SK-N-SH (cell line): ENCODE measurements at regions not wholly inside any gene's neighbourhood (a gene's known extent, or its start where the extent isn't known, plus 50 kb on each side); places are given as distances from the start of the nearest gene placed in this dataset.

Source experiments
- CTCF ChIA-PET: fragments of 300-600, 350-600 bp; formaldehyde crosslinking; extraction: SDS; loops from one replicate; lab custom pipeline; 2021; lab: Yijun Ruan, JAX
- POLR2A ChIA-PET: fragments of 350-600 bp; sonication (Branson Sonifier 250); formaldehyde crosslinking; extraction: SDS; loops from one replicate; lab custom pipeline; 2020; ENCODE audit warnings: antibody characterized with exemption, inconsistent platforms; lab: Yijun Ruan, JAX
- DNase-seq: peaks from one replicate; pipeline ENCODE4 v3.0.0; 2012
- H2AFZ ChIP-seq: fragments of 200-600 bp; sonication (generic); 2 replicates; pipeline ENCODE4 v1.8.1; 2016; ENCODE audit warnings: antibody characterized with exemption, mild to moderate bottlenecking, low read depth
- H3F3A ChIP-seq: fragments of 200-600 bp; sonication (generic); replicated peaks from 2 replicates; pipeline ENCODE3; 2016; ENCODE audit warnings: antibody characterized with exemption, mild to moderate bottlenecking; ENCODE audit not compliant: insufficient read depth
- H3K27ac ChIP-seq, 2 experiments: fragments of 200-500 bp in 1 of 2; fragments of 200-600 bp in 1 of 2; sonication (Bioruptor generic) in 1 of 2; sonication (generic), shearing (Covaris generic) in 1 of 2; 2 replicates each; pipeline versions ENCODE4 v1.5.1 to v1.6.1; 2014 to 2016; ENCODE audit warnings: low read depth in 2 of 2, inconsistent platforms in 1 of 2, low read length in 1 of 2, mild to moderate bottlenecking in 1 of 2, mixed read lengths in 1 of 2
- H3K27me3 ChIP-seq: fragments of 200-600 bp; sonication (generic), shearing (Covaris generic); 2 replicates; pipeline ENCODE4 v1.6.1; 2016; ENCODE audit warnings: mixed run types; ENCODE audit not compliant: insufficient read depth
- H3K36me3 ChIP-seq, 2 experiments: fragments of 200-500 bp in 1 of 2; fragments of 200-600 bp in 1 of 2; sonication (Bioruptor generic) in 1 of 2; sonication (generic) in 1 of 2; replicated peaks in 1 of 2; 2 replicates each; pipeline versions ENCODE3 to v1.5.1; 2014 to 2016; ENCODE audit warnings: low read length in 1 of 2, mild to moderate bottlenecking in 1 of 2; ENCODE audit not compliant: insufficient read depth in 2 of 2, control insufficient read depth in 1 of 2
- H3K4me1 ChIP-seq, 2 experiments: fragments of 200-500 bp in 1 of 2; fragments of 200-600 bp in 1 of 2; sonication (Bioruptor generic) in 1 of 2; sonication (generic), shearing (Covaris generic) in 1 of 2; 2 replicates each; pipeline versions ENCODE4 v1.5.1 to v1.6.1; 2014 to 2016; ENCODE audit warnings: low read depth in 1 of 2, low read length in 1 of 2, mixed run types in 1 of 2; ENCODE audit not compliant: insufficient read depth in 2 of 2, control insufficient read depth in 1 of 2
- H3K4me2 ChIP-seq: fragments of 200-600 bp; sonication (generic), shearing (Covaris generic); 2 replicates; pipeline ENCODE4 v1.6.1; 2017; ENCODE audit warnings: mixed run types
- H3K4me3 ChIP-seq, 2 experiments: fragments of 200-500 bp in 1 of 2; fragments of 200-600 bp in 1 of 2; sonication (Bioruptor generic) in 1 of 2; sonication (generic), shearing (Covaris generic) in 1 of 2; 2 replicates each; pipeline versions ENCODE4 v1.5.1 to v1.8.1; 2014 to 2016; ENCODE audit warnings: low read depth in 2 of 2, inconsistent platforms in 1 of 2, low read length in 1 of 2, mild to moderate bottlenecking in 1 of 2, mixed read lengths in 1 of 2, moderate library complexity in 1 of 2
- H3K79me2 ChIP-seq: fragments of 200-600 bp; sonication (generic); 2 replicates; pipeline ENCODE4 v1.8.1; 2017; ENCODE audit warnings: mild to moderate bottlenecking; ENCODE audit not compliant: insufficient read depth
- H3K9ac ChIP-seq: fragments of 200-600 bp; sonication (generic); 2 replicates; pipeline ENCODE4 v1.6.1; 2017; ENCODE audit warnings: mixed run types
- H3K9me2 ChIP-seq: fragments of 200-600 bp; sonication (generic); 2 replicates; pipeline ENCODE4 v1.6.1; 2017; ENCODE audit warnings: mixed run types
- H3K9me3 ChIP-seq: fragments of 200-600 bp; sonication (generic); 2 replicates; pipeline ENCODE4 v1.6.1; 2017; ENCODE audit warnings: mixed run types, mild to moderate bottlenecking, moderate library complexity
- H4K20me1 ChIP-seq: fragments of 200-600 bp; sonication (generic); 2 replicates; pipeline ENCODE4 v1.6.1; 2017; ENCODE audit warnings: mild to moderate bottlenecking, mixed run types; ENCODE audit not compliant: insufficient read depth
- CHD2 ChIP-seq: fragments of 150-350 bp; IDR thresholded peaks from 2 replicates; pipeline ENCODE4 v1.6.1; 2018; ENCODE audit warnings: low read length; ENCODE audit not compliant: partially characterized antibody
- ELF1 ChIP-seq: IDR thresholded peaks from 2 replicates; pipeline ENCODE4 v1.4.0; 2012
- EP300 ChIP-seq, 2 experiments: IDR thresholded peaks; 2 replicates each; pipeline versions ENCODE4 v1.4.0 to v1.6.1; 2012; ENCODE audit warnings: borderline replicate concordance in 1 of 2, low read depth in 1 of 2, low read length in 1 of 2
- FOSL2 ChIP-seq: IDR thresholded peaks from 2 replicates; pipeline ENCODE4 v1.4.0; 2012; ENCODE audit warnings: low read depth, mild to moderate bottlenecking, moderate library complexity, borderline replicate concordance
- FOXJ3 ChIP-seq: sonication (generic); formaldehyde crosslinking; IDR thresholded peaks from 2 replicates; pipeline ENCODE4 v1.5.1; 2020; ENCODE audit warnings: mild to moderate bottlenecking, missing genetic modification reagents
- FOXM1 ChIP-seq: IDR thresholded peaks from 2 replicates; pipeline ENCODE4 v1.4.0; 2012; ENCODE audit warnings: low read depth, mild to moderate bottlenecking
- GABPA ChIP-seq: IDR thresholded peaks from 2 replicates; pipeline ENCODE4 v1.4.0; 2012; ENCODE audit warnings: low read depth, mild to moderate bottlenecking
- GATA2 ChIP-seq: sonication (generic); formaldehyde crosslinking; IDR thresholded peaks from 2 replicates; pipeline ENCODE4 v1.5.0; 2020; ENCODE audit warnings: mild to moderate bottlenecking, missing genetic modification reagents
- IRF3 ChIP-seq: fragments of 150-350 bp; IDR thresholded peaks from 2 replicates; pipeline ENCODE4 v1.6.1; 2016; ENCODE audit warnings: mild to moderate bottlenecking, low read depth, low read length
- JUND ChIP-seq: IDR thresholded peaks from 2 replicates; pipeline ENCODE4 v1.4.0; 2012
- MEF2A ChIP-seq: IDR thresholded peaks from 2 replicates; pipeline ENCODE4 v1.4.0; 2012; ENCODE audit warnings: low read depth, borderline replicate concordance
- MXI1 ChIP-seq: IDR thresholded peaks from 2 replicates; pipeline ENCODE4 v1.6.1; 2012; ENCODE audit warnings: mild to moderate bottlenecking, low read depth, low read length, improper control_type of control experiment
- NFIC ChIP-seq: IDR thresholded peaks from 2 replicates; pipeline ENCODE4 v1.4.0; 2012; ENCODE audit warnings: borderline replicate concordance
- NRF1 ChIP-seq: IDR thresholded peaks from 2 replicates; pipeline ENCODE4 v1.6.1; 2012; ENCODE audit warnings: low read depth, mild to moderate bottlenecking, low read length
- RAD21 ChIP-seq: IDR thresholded peaks from 2 replicates; pipeline ENCODE4 v1.6.1; 2012; ENCODE audit warnings: mild to moderate bottlenecking, low read length
- RFX5 ChIP-seq: IDR thresholded peaks from 2 replicates; pipeline ENCODE4 v1.6.1; 2012; ENCODE audit warnings: mild to moderate bottlenecking, improper control_type of control experiment, low read length
- SIN3A ChIP-seq: IDR thresholded peaks from 2 replicates; pipeline ENCODE4 v1.6.1; 2012; ENCODE audit warnings: low read depth, mild to moderate bottlenecking, low read length, moderate library complexity, borderline replicate concordance
- SMC3 ChIP-seq: IDR thresholded peaks from 2 replicates; pipeline ENCODE4 v1.6.1; 2012; ENCODE audit warnings: low read depth, low read length, improper control_type of control experiment
- ZBTB33 ChIP-seq: IDR thresholded peaks from 2 replicates; pipeline ENCODE4 v1.4.0; 2012; ENCODE audit warnings: low read depth, borderline replicate concordance
- WGBS: methylation state at CpG from one replicate; pipeline ENCODE4 v1.1.6; 2017; ENCODE audit warnings: low lambda C conversion rate; 5-methylcytosine and 5-hydroxymethylcytosine counted together

GRCh38 chr7:46738165-46738564 is 817.1 kb upstream of the IGFBP3 start (continued):
- no peak for TF ChIP-seq FOXM1
- TF ChIP-seq FOXJ3 (CRISPR knock-in tag): no peak
- no peak for TF ChIP-seq ELF1

GRCh38 chr7:46725838-46726237 is 804.8 kb upstream of the IGFBP3 start:
- POLR2A ChIA-PET: no interaction called here
- no peak for DNase-seq
- Histone ChIP-seq H3K36me3 (no peaks in the 10 kb centered on the region), H3K79me2 (no peaks in the 10 kb centered on the region), H3K27ac (no peak overlapping the region), H3F3A (no peaks in the 10 kb centered on the region), H2AFZ (no peak overlapping the region), H3K4me2 (no peak overlapping the region), H3K9me2 (no peaks in the 10 kb centered on the region), H4K20me1 (no peaks in the 10 kb centered on the region), H3K9ac (no peak overlapping the region), H3K27me3 (no peaks in the 10 kb centered on the region)
- CTCF ChIA-PET: no interaction called here
- TF ChIP-seq SMC3 (no peak), FOXJ3 (CRISPR knock-in tag) (no peak), MXI1 (no peak)
- TF ChIP-seq, all 33 proteins: peak for 0
- no peaks in the 10 kb centered on the region for H3K4me1 ChIP-seq
- no peak overlapping the region for H3K4me3 ChIP-seq
- no peaks in the 10 kb centered on the region for H3K9me3 ChIP-seq

- no peak overlapping the region for H3K9ac ChIP-seq
- ChIA-PET POLR2A (no interaction called here), CTCF (no interaction called here)
- H3K9me3 ChIP-seq: no peaks in the 10 kb centered on the region
- no peak overlapping the region for H3K4me2 ChIP-seq
- H3K4me1 ChIP-seq: no peaks in the 10 kb centered on the region
- TF ChIP-seq NFIC (no peak), ZBTB33 (no peak), GATA2 (CRISPR knock-in tag) (no peak), SMC3 (no peak), CHD2 (no peak), EP300 (IDR thresholded peaks at IDR 0.05; ENCODE audit: borderline replicate concordance in 1 of 2, low read depth in 1 of 2, low read length in 1 of 2) (no peak), RAD21 (no peak), GABPA (no peak), NRF1 (no peak), FOSL2 (no peak), RFX5 (no peak), SIN3A (no peak), MEF2A (no peak), JUND (no peak), IRF3 (no peak)
- WGBS: 49% methylated on average over 2 of the region's 2 CpGs
- no peaks in the 10 kb centered on the region for H3K36me3 ChIP-seq
- no peak overlapping the region for H3K27ac ChIP-seq
- DNase-seq: no peak
- H4K20me1 ChIP-seq: no peaks in the 10 kb centered on the region
- H2AFZ ChIP-seq: no peak overlapping the region
- no peaks in the 10 kb centered on the region for H3K9me2 ChIP-seq
- H3K27me3 ChIP-seq: no peaks in the 10 kb centered on the region
- no peak overlapping the region for H3K4me3 ChIP-seq
- no peaks in the 10 kb centered on the region for H3K79me2 ChIP-seq
- no peaks in the 10 kb centered on the region for H3F3A ChIP-seq
Measured at GRCh38 chr7:46725136-46725535, 804.1 kb upstream of the IGFBP3 start.
